ENCODE measurements at regions not wholly inside any gene's neighbourhood (a gene's known extent, or its start where the extent isn't known, plus 50 kb on each side); places are given as distances from the start of the nearest gene placed in this dataset.
"Not testable (repeated sequence)": the region's sequence is repeated elsewhere in the genome, so short reads cannot be mapped to it uniquely, and the experiment has no call there.

GRCh38 chr12:9308745-9309144 lies 100.5 kb upstream of the PZP start:
- DNase-seq (ENCODE audit: low spot score): not testable (repeated sequence)

- DNase-seq (ENCODE audit: low spot score): not testable (repeated sequence)
Measured at GRCh38 chr12:9308163-9308562, 100.0 kb upstream of the PZP start.

- DNase-seq (ENCODE audit: low spot score): not testable (repeated sequence)
Measured at GRCh38 chr12:9307255-9307654, 99.1 kb upstream of the PZP start.

GRCh38 chr12:9306004-9306403 lies 97.8 kb upstream of the PZP start:
- not testable (repeated sequence) for DNase-seq (ENCODE audit: low spot score)

- not testable (repeated sequence) for DNase-seq (ENCODE audit: low spot score)
Measured at GRCh38 chr12:9304540-9304939, 96.3 kb upstream of the PZP start.

- DNase-seq (ENCODE audit: low spot score): not testable (repeated sequence)
Measured at GRCh38 chr12:9295872-9296271, 87.7 kb upstream of the PZP start.

GRCh38 chr12:9294072-9294620 lies 86.0 kb upstream of the PZP start:
- DNase-seq (ENCODE audit: low spot score): not testable (repeated sequence)

- DNase-seq (ENCODE audit: low spot score): not testable (repeated sequence)
Measured at GRCh38 chr12:9293391-9293790, 85.2 kb upstream of the PZP start.

GRCh38 chr12:9289984-9290383 lies 81.8 kb upstream of the PZP start:
- DNase-seq (ENCODE audit: low spot score): not testable (repeated sequence)

GRCh38 chr12:9284724-9285123 lies 76.5 kb upstream of the PZP start:
- DNase-seq (ENCODE audit: low spot score): not testable (repeated sequence)

GRCh38 chr12:9284197-9284596 lies 76.0 kb upstream of the PZP start:
- not testable (repeated sequence) for DNase-seq (ENCODE audit: low spot score)

- peak; percentile 73 for DNase-seq (ENCODE audit: low spot score)
Measured at GRCh38 chr12:9283346-9284095, 75.3 kb upstream of the PZP start.

GRCh38 chr12:9276990-9277389 lies 68.8 kb upstream of the PZP start:
- no peak for DNase-seq (ENCODE audit: low spot score)

- no peak for DNase-seq (ENCODE audit: low spot score)
Measured at GRCh38 chr12:9273276-9273675, 65.1 kb upstream of the PZP start.

- DNase-seq (ENCODE audit: low spot score): no peak
Measured at GRCh38 chr12:9271875-9272274, 63.7 kb upstream of the PZP start.

GRCh38 chr12:9264546-9264945 lies 56.4 kb upstream of the PZP start:
- no peak for DNase-seq (ENCODE audit: low spot score)

- DNase-seq (ENCODE audit: low spot score): no peak
Measured at GRCh38 chr12:9260931-9261330, 52.7 kb upstream of the PZP start.

GRCh38 chr12:9258676-9259075 lies 50.5 kb upstream of the PZP start:
- DNase-seq (ENCODE audit: low spot score): no peak

All from CD4-positive, alpha-beta T cell treated with Interleukin-2 at 100 ng/mL for 4 hours (primary cell).